ENCODE measurements at regions not wholly inside any gene's neighbourhood (a gene's known extent, or its start where the extent isn't known, plus 50 kb on each side); places are given as distances from the start of the nearest gene placed in this dataset.

GRCh38 chr7:142334806-142335205 is 76.9 kb upstream of the PRSS58 start:
- no peak overlapping the region for H3K4me2 ChIP-seq
- TF ChIP-seq, protein P1, sequence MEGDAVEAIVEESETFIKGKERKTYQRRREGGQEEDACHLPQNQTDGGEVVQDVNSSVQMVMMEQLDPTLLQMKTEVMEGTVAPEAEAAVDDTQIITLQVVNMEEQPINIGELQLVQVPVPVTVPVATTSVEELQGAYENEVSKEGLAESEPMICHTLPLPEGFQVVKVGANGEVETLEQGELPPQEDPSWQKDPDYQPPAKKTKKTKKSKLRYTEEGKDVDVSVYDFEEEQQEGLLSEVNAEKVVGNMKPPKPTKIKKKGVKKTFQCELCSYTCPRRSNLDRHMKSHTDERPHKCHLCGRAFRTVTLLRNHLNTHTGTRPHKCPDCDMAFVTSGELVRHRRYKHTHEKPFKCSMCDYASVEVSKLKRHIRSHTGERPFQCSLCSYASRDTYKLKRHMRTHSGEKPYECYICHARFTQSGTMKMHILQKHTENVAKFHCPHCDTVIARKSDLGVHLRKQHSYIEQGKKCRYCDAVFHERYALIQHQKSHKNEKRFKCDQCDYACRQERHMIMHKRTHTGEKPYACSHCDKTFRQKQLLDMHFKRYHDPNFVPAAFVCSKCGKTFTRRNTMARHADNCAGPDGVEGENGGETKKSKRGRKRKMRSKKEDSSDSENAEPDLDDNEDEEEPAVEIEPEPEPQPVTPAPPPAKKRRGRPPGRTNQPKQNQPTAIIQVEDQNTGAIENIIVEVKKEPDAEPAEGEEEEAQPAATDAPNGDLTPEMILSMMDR (conservative IDR thresholded peaks at IDR 0.05): no peak
- no peak for TF ChIP-seq EZH2 (IDR thresholded peaks at IDR 0.05; ENCODE audit: low read depth)
- H3K9me3 ChIP-seq (ENCODE audit: insufficient read depth, low read depth): no peaks in the 10 kb centered on the region
- H3K9me2 ChIP-seq (ENCODE audit: insufficient read depth): no peaks in the 10 kb centered on the region
- ChIA-PET POLR2A (ENCODE audit: unreplicated experiment) (no interaction called here), CTCF (interaction anchor here (0.5 to 1.2 kb wide), 2 partner anchors 12 to 794 kb away, joined by 3 to 6 read pairs; no protein-coding TSS in a partner anchor)
- no peaks in the 10 kb centered on the region for H3K4me1 ChIP-seq (replicated peaks; ENCODE audit: insufficient read depth)
- no peaks in the 10 kb centered on the region for H3F3A ChIP-seq (ENCODE audit: insufficient read depth, low read depth)
- BruUV-seq (replicated peaks): no TSS peak
- DNase-seq: no peak
- no peaks in the 10 kb centered on the region for H3K36me3 ChIP-seq (ENCODE audit: low read depth)
- no peaks in the 10 kb centered on the region for H4K20me1 ChIP-seq (ENCODE audit: insufficient read depth)
- no peaks in the 10 kb centered on the region for H3K27me3 ChIP-seq (ENCODE audit: insufficient read depth, low read depth)
- no peak overlapping the region for H3K4me3 ChIP-seq
- no peak overlapping the region for H2AFZ ChIP-seq
- intact Hi-C loops (cut with micrococcal nuclease; ENCODE audit: unreplicated experiment): loop anchor here (5.0 kb wide), 2 partner anchors 147 to 672 kb away; no protein-coding TSS in a partner anchor
- no peak overlapping the region for H3K27ac ChIP-seq
- H3K79me2 ChIP-seq (ENCODE audit: low read depth): no peaks in the 10 kb centered on the region

DNA sequence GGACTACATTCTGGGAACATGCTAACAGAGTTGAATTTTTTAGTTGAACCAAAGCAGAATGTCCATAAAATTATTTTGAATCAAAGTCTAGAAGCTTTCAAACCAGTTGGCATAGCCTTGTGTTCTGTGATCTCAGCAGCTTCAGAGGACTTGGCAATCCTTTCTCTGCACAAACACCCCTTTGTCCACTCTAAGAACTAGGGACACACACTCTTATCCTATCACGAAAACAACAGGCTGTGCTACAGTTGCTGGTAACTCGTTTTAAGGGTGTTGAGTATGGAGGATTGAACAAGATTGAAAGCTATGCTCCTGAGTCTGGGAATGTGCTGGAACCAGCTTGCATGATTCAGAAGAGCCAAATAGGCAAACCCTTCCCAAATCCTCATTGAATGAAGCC is 76.4 kb upstream of the PRSS58 start:
- no peak for TF ChIP-seq EZH2 (IDR thresholded peaks at IDR 0.05; ENCODE audit: low read depth)
- TF ChIP-seq, protein P1 (conservative IDR thresholded peaks at IDR 0.05): no peak
- Histone ChIP-seq H3K36me3 (ENCODE audit: low read depth) (no peaks in the 10 kb centered on the region), H3K4me1 (replicated peaks; ENCODE audit: insufficient read depth) (no peaks in the 10 kb centered on the region), H3K4me2 (no peak overlapping the region), H3F3A (ENCODE audit: insufficient read depth, low read depth) (no peaks in the 10 kb centered on the region), H3K27me3 (ENCODE audit: insufficient read depth, low read depth) (no peaks in the 10 kb centered on the region), H3K27ac (no peak overlapping the region), H3K79me2 (ENCODE audit: low read depth) (no peaks in the 10 kb centered on the region), H3K4me3 (no peak overlapping the region), H4K20me1 (ENCODE audit: insufficient read depth) (no peaks in the 10 kb centered on the region), H2AFZ (no peak overlapping the region), H3K9me2 (ENCODE audit: insufficient read depth) (no peaks in the 10 kb centered on the region), H3K9me3 (ENCODE audit: insufficient read depth, low read depth) (no peaks in the 10 kb centered on the region)
- DNase-seq: no peak
- POLR2A ChIA-PET (ENCODE audit: unreplicated experiment): no interaction called here
- BruUV-seq (replicated peaks): no TSS peak
- CTCF ChIA-PET: interaction anchor here (0.5 to 1.2 kb wide), 2 partner anchors 11 to 794 kb away, joined by 3 to 6 read pairs; no protein-coding TSS in a partner anchor
- intact Hi-C loops (cut with micrococcal nuclease; ENCODE audit: unreplicated experiment): no loop called here

DNA sequence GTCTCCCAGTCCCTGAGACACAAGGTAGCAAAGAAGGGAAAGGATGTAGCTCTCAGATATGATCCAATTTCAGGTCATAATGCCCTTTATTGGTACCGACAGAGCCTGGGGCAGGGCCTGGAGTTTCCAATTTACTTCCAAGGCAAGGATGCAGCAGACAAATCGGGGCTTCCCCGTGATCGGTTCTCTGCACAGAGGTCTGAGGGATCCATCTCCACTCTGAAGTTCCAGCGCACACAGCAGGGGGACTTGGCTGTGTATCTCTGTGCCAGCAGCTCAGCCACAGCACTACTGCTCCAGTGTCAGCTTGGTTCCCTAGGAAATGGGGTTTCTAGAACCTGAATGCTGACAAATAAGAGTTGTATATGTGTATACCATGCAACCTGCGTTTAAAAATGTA is 74.6 kb upstream of the PRSS58 start:
- Histone ChIP-seq H3K27me3 (ENCODE audit: insufficient read depth, low read depth) (no peaks in the 10 kb centered on the region), H3F3A (ENCODE audit: insufficient read depth, low read depth) (no peaks in the 10 kb centered on the region), H3K9me2 (ENCODE audit: insufficient read depth) (no peaks in the 10 kb centered on the region), H3K4me3 (no peak overlapping the region), H4K20me1 (ENCODE audit: insufficient read depth) (no peaks in the 10 kb centered on the region), H3K36me3 (ENCODE audit: low read depth) (no peaks in the 10 kb centered on the region), H3K4me1 (replicated peaks; ENCODE audit: insufficient read depth) (no peaks in the 10 kb centered on the region), H3K27ac (no peak overlapping the region), H2AFZ (no peak overlapping the region), H3K79me2 (ENCODE audit: low read depth) (no peaks in the 10 kb centered on the region), H3K4me2 (no peak overlapping the region), H3K9me3 (ENCODE audit: insufficient read depth, low read depth) (no peaks in the 10 kb centered on the region)
- ChIA-PET POLR2A (ENCODE audit: unreplicated experiment) (no interaction called here), CTCF (interaction anchor here (0.5 kb wide), 1 partner anchor 105 kb away, joined by 3 read pairs; no protein-coding TSS in a partner anchor)
- intact Hi-C loops (cut with micrococcal nuclease; ENCODE audit: unreplicated experiment): no loop called here
- TF ChIP-seq EZH2 (IDR thresholded peaks at IDR 0.05; ENCODE audit: low read depth): no peak
- TF ChIP-seq, protein P1 (conservative IDR thresholded peaks at IDR 0.05): no peak
- BruUV-seq (replicated peaks): no TSS peak
- DNase-seq: no peak

All from PC-9 (cell line).